ENCODE measurements at regions not wholly inside any gene's neighbourhood (a gene's known extent, or its start where the extent isn't known, plus 50 kb on each side); places are given as distances from the start of the nearest gene placed in this dataset.

GRCh38 chr11:42200311-42200710, 740.9 kb upstream of the LRRC4C start:
- H3K36me3 Mint-ChIP-seq (ENCODE audit: low read depth, unreplicated experiment) = no peaks in the 10 kb centered on the region
- no peak for TF ChIP-seq EZH2 (IDR thresholded peaks at IDR 0.05; ENCODE audit: insufficient read depth, low read length)
- TF ChIP-seq, protein P1, sequence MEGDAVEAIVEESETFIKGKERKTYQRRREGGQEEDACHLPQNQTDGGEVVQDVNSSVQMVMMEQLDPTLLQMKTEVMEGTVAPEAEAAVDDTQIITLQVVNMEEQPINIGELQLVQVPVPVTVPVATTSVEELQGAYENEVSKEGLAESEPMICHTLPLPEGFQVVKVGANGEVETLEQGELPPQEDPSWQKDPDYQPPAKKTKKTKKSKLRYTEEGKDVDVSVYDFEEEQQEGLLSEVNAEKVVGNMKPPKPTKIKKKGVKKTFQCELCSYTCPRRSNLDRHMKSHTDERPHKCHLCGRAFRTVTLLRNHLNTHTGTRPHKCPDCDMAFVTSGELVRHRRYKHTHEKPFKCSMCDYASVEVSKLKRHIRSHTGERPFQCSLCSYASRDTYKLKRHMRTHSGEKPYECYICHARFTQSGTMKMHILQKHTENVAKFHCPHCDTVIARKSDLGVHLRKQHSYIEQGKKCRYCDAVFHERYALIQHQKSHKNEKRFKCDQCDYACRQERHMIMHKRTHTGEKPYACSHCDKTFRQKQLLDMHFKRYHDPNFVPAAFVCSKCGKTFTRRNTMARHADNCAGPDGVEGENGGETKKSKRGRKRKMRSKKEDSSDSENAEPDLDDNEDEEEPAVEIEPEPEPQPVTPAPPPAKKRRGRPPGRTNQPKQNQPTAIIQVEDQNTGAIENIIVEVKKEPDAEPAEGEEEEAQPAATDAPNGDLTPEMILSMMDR (IDR thresholded peaks at IDR 0.05; ENCODE audit: insufficient read depth, low read depth, low read length) = no peak
- H3K4me1 Mint-ChIP-seq (ENCODE audit: low read depth, unreplicated experiment) = no peaks in the 10 kb centered on the region

DNA sequence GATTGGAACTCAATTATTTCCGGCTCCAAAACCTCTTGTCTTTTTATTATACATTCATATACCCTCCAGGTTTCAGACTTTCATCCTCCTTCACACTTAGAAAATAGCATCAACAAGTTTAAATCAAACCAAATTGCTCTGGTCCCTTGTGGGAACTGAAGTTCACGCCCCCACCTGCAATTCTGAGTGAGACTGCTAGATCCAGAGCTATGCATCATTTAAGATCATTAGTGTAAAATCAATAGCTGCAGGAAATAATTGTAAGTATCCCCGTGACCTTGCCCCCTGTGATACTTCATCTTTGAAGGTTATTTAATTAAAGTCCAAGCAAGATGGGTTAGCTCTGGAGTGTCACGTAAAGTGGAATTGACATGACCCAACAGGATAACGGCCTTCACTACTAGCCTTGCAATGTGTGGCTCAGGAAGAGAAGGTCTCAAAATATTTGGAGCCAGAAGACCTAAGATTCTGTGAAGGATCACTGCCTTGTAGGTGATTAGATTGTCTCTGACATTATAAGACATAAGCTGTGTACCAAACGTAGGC, 742.2 kb upstream of the LRRC4C start:
- Histone ChIP-seq H3K36me3 (ENCODE audit: insufficient read depth, low read length) (no peaks in the 10 kb centered on the region), H3K4me2 (ENCODE audit: low read length) (no peak overlapping the region), H2AFZ (ENCODE audit: low read depth, low read length) (no peak overlapping the region), H3K4me1 (ENCODE audit: insufficient read depth, low read length) (no peaks in the 10 kb centered on the region), H3K27ac (ENCODE audit: low read depth, low read length) (no peak overlapping the region), H3K27me3 (ENCODE audit: insufficient read depth, low read length) (no peaks in the 10 kb centered on the region), H3K4me3 (ENCODE audit: insufficient read depth, low read depth, low read length) (no peak overlapping the region), H4K20me1 (ENCODE audit: insufficient read depth, low read length) (no peaks in the 10 kb centered on the region), H3K9ac (ENCODE audit: low read length) (no peak overlapping the region), H3K79me2 (ENCODE audit: insufficient read depth, low read length) (no peaks in the 10 kb centered on the region), H3K9me3 (ENCODE audit: insufficient read depth, low read depth, low read length) (no peaks in the 10 kb centered on the region)
- H3K4me1 Mint-ChIP-seq (ENCODE audit: low read depth, unreplicated experiment) = no peaks in the 10 kb centered on the region
- H3K9me3 Mint-ChIP-seq (ENCODE audit: unreplicated experiment) = no peaks in the 10 kb centered on the region
- TF ChIP-seq, protein P1 (IDR thresholded peaks at IDR 0.05; ENCODE audit: insufficient read depth, low read depth, low read length) = no peak
- no peak for TF ChIP-seq EZH2 (IDR thresholded peaks at IDR 0.05; ENCODE audit: insufficient read depth, low read length)
- H3K27me3 Mint-ChIP-seq (ENCODE audit: low read depth, unreplicated experiment) = no peaks in the 10 kb centered on the region
- no peak overlapping the region for H3K4me3 Mint-ChIP-seq (ENCODE audit: unreplicated experiment)
- H3K27ac Mint-ChIP-seq (ENCODE audit: unreplicated experiment) = no peak overlapping the region
- FAIRE-seq (no peak), DNase-seq (ENCODE audit: low read depth) (no peak)
- no peaks in the 10 kb centered on the region for H3K36me3 Mint-ChIP-seq (ENCODE audit: low read depth, unreplicated experiment)

More at GRCh38 chr11:42200311-42200710, 740.9 kb upstream of the LRRC4C start:
- no peaks in the 10 kb centered on the region for H3K27me3 Mint-ChIP-seq (ENCODE audit: low read depth, unreplicated experiment)
- no peak overlapping the region for H3K4me3 Mint-ChIP-seq (ENCODE audit: unreplicated experiment)
- H3K36me3 ChIP-seq (ENCODE audit: insufficient read depth, low read length) = no peaks in the 10 kb centered on the region
- no peak overlapping the region for H2AFZ ChIP-seq (ENCODE audit: low read depth, low read length)
- DNase-seq (ENCODE audit: low read depth) (no peak), FAIRE-seq (no peak)
- H3K9me3 ChIP-seq (ENCODE audit: insufficient read depth, low read depth, low read length) = peaks cover 3% of the 10 kb centered on the region
- no peak overlapping the region for H3K4me2 ChIP-seq (ENCODE audit: low read length)
- no peaks in the 10 kb centered on the region for H4K20me1 ChIP-seq (ENCODE audit: insufficient read depth, low read length)
- H3K27ac Mint-ChIP-seq (ENCODE audit: unreplicated experiment) = no peak overlapping the region
- H3K79me2 ChIP-seq (ENCODE audit: insufficient read depth, low read length) = no peaks in the 10 kb centered on the region
- H3K4me3 ChIP-seq (ENCODE audit: insufficient read depth, low read depth, low read length) = no peak overlapping the region
- H3K9me3 Mint-ChIP-seq (ENCODE audit: unreplicated experiment) = no peaks in the 10 kb centered on the region
- H3K27ac ChIP-seq (ENCODE audit: low read depth, low read length) = no peak overlapping the region
- no peaks in the 10 kb centered on the region for H3K4me1 ChIP-seq (ENCODE audit: insufficient read depth, low read length)
- H3K27me3 ChIP-seq (ENCODE audit: insufficient read depth, low read length) = no peaks in the 10 kb centered on the region
- H3K9ac ChIP-seq (ENCODE audit: low read length) = no peak overlapping the region

- no peak for FAIRE-seq
- Mint-ChIP-seq H3K4me3 (ENCODE audit: unreplicated experiment) (no peak overlapping the region), H3K9me3 (ENCODE audit: unreplicated experiment) (peaks cover 7% of the 10 kb centered on the region), H3K27ac (ENCODE audit: unreplicated experiment) (no peak overlapping the region), H3K4me1 (ENCODE audit: low read depth, unreplicated experiment) (no peaks in the 10 kb centered on the region), H3K27me3 (ENCODE audit: low read depth, unreplicated experiment) (no peaks in the 10 kb centered on the region), H3K36me3 (ENCODE audit: low read depth, unreplicated experiment) (no peaks in the 10 kb centered on the region)
- Histone ChIP-seq H3K27ac (ENCODE audit: low read depth, low read length) (no peak overlapping the region), H3K27me3 (ENCODE audit: insufficient read depth, low read length) (no peaks in the 10 kb centered on the region), H3K79me2 (ENCODE audit: insufficient read depth, low read length) (no peaks in the 10 kb centered on the region), H3K9me3 (ENCODE audit: insufficient read depth, low read depth, low read length) (no peaks in the 10 kb centered on the region), H3K4me2 (ENCODE audit: low read length) (no peak overlapping the region), H4K20me1 (ENCODE audit: insufficient read depth, low read length) (no peaks in the 10 kb centered on the region), H3K36me3 (ENCODE audit: insufficient read depth, low read length) (no peaks in the 10 kb centered on the region), H3K9ac (ENCODE audit: low read length) (no peak overlapping the region), H2AFZ (ENCODE audit: low read depth, low read length) (no peak overlapping the region), H3K4me3 (ENCODE audit: insufficient read depth, low read depth, low read length) (no peak overlapping the region), H3K4me1 (ENCODE audit: insufficient read depth, low read length) (no peaks in the 10 kb centered on the region)
- no peak for TF ChIP-seq EZH2 (IDR thresholded peaks at IDR 0.05; ENCODE audit: insufficient read depth, low read length)
- TF ChIP-seq, protein P1 (IDR thresholded peaks at IDR 0.05; ENCODE audit: insufficient read depth, low read depth, low read length) = no peak
- no peak for DNase-seq (ENCODE audit: low read depth)
Measured at GRCh38 chr11:42205518-42205917, 746.1 kb upstream of the LRRC4C start.
